ENCODE measurements at regions not wholly inside any gene's neighbourhood (a gene's known extent, or its start where the extent isn't known, plus 50 kb on each side); places are given as distances from the start of the nearest gene placed in this dataset.

DNA sequence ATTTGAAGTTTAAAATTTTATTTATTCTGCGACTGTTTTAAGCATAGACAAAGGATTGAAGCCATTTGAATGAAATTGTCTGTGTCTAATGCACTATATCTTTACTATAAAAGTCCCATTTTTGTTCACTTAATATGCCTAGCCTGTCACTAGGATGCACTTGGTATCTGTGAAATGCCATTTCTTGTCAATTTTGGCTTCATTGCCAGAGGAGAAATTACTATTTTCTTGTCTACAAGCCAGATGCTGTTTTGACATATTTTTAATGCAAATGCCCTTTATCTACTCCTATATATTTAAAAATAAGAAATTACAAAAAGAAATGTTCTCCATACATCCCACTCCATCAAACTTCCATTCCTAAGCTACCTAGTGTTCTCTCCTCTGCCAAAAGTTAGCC lies 1704.5 kb upstream of the RAG2 start:
- TF ChIP-seq, protein P1, sequence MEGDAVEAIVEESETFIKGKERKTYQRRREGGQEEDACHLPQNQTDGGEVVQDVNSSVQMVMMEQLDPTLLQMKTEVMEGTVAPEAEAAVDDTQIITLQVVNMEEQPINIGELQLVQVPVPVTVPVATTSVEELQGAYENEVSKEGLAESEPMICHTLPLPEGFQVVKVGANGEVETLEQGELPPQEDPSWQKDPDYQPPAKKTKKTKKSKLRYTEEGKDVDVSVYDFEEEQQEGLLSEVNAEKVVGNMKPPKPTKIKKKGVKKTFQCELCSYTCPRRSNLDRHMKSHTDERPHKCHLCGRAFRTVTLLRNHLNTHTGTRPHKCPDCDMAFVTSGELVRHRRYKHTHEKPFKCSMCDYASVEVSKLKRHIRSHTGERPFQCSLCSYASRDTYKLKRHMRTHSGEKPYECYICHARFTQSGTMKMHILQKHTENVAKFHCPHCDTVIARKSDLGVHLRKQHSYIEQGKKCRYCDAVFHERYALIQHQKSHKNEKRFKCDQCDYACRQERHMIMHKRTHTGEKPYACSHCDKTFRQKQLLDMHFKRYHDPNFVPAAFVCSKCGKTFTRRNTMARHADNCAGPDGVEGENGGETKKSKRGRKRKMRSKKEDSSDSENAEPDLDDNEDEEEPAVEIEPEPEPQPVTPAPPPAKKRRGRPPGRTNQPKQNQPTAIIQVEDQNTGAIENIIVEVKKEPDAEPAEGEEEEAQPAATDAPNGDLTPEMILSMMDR (IDR thresholded peaks at IDR 0.05): no peak
- TF ChIP-seq EP300 (IDR thresholded peaks at IDR 0.05): no peak
- no peak for TF ChIP-seq POLR2AphosphoS5 (IDR thresholded peaks at IDR 0.05)

Measured in stomach (tissue), 4 donors.